MCF 10A (cell line): ENCODE measurements at regions not wholly inside any gene's neighbourhood (a gene's known extent, or its start where the extent isn't known, plus 50 kb on each side); places are given as distances from the start of the nearest gene placed in this dataset.

Experiments used
- BruUV-seq: library from RNA; stranded (reverse); fragments of 400-500 nt; replicated peaks from 2 replicates; lab custom pipeline; 2021; lab: Mats Ljungman, UMichigan
- CTCF ChIA-PET: fragments of 300-600 bp; sonication (Branson Sonifier 250); formaldehyde crosslinking; extraction: SDS; loops from one replicate; lab custom pipeline; 2021; ENCODE audit warnings: antibody characterized with exemption, inconsistent platforms; lab: Yijun Ruan, JAX
- POLR2A ChIA-PET: fragments of 300-600, 350-650 bp; sonication (Branson Sonifier 250); formaldehyde crosslinking; extraction: SDS; loops from one replicate; lab custom pipeline; 2020; ENCODE audit warnings: antibody characterized with exemption, inconsistent platforms; lab: Yijun Ruan, JAX
- DNase-seq: peaks from one replicate; pipeline ENCODE4 v3.0.0-alpha.2; 2018; ENCODE audit not compliant: unreplicated experiment
- H3K27ac Mint-ChIP-seq: one replicate; pipeline ENCODE4 v1.8.0; 2022; ENCODE audit warnings: mild to moderate bottlenecking, low read depth, mixed read lengths; ENCODE audit not compliant: unreplicated experiment
- H3K27me3 Mint-ChIP-seq: one replicate; pipeline ENCODE4 v1.8.0; 2022; ENCODE audit warnings: mixed read lengths; ENCODE audit not compliant: insufficient read depth, unreplicated experiment
- H3K36me3 Mint-ChIP-seq: one replicate; pipeline ENCODE4 v1.8.0; 2022; ENCODE audit warnings: mild to moderate bottlenecking, moderate library complexity, mixed read lengths; ENCODE audit not compliant: insufficient read depth, unreplicated experiment
- H3K4me1 Mint-ChIP-seq: one replicate; pipeline ENCODE4 v1.8.0; 2022; ENCODE audit warnings: mixed read lengths; ENCODE audit not compliant: insufficient read depth, unreplicated experiment
- H3K4me3 Mint-ChIP-seq: one replicate; pipeline ENCODE4 v1.8.0; 2022; ENCODE audit warnings: mild to moderate bottlenecking, moderate library complexity, mixed read lengths; ENCODE audit not compliant: unreplicated experiment
- H3K9me3 Mint-ChIP-seq: one replicate; pipeline ENCODE4 v1.8.0; 2022; ENCODE audit warnings: mixed read lengths; ENCODE audit not compliant: unreplicated experiment
- CTCF ChIP-seq: fragments of 200-600 bp; IDR thresholded peaks from one replicate; pipeline ENCODE4 v1.8.0; 2022; ENCODE audit warnings: antibody characterized with exemption, mild to moderate bottlenecking; ENCODE audit not compliant: unreplicated experiment
- intact Hi-C: fragments of 100-400 bp; cut with micrococcal nuclease; formaldehyde crosslinking; loops from 2 replicates; pipeline ENCODE4 v1.14.1; 2022

DNA sequence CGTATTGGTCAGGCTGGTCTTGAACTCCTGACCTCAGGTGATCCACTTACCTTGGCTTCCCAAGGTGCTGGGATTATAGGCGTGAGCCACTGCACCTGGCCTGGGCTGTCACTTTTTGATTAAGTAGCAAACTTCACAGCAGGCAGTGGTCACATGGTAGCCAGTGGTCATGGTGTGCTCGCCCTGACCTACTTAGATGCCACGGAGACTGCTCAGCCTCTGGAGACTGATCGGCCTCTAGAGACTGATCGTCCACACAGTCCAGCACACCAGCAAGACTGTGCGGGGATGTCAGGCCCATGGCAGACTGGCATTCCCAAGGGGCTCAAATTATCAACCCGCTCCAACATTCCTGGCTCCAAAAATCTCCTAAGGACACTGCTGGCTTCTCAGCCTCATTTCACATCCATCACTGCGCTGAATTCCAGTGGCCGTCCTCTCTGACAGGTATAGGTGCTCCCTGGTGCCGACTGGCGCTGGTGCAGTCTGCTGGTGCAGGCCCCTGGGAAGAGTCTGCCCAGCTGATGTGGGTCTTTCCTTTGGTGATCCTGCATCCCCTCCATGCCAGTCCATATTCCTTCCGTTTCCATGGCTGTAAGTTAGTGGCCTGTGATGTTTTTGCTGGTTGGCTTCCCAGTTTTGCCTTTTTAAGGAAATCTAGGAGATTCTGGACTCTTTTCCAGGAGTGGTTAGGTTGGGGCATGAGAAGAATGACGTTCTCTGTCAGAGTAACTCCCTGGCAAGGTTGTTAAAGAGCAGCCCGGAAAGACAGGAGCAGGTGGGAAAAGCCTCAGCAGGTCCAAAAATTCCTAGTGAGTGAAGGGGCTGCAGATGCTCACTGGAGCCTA, 374.5 kb upstream of the HS6ST1 start:
- intact Hi-C loops: no loop called here

GRCh38 chr2:128693743-128694029, 375.0 kb upstream of the HS6ST1 start:
- no peaks in the 10 kb centered on the region for H3K27me3 Mint-ChIP-seq
- ChIA-PET CTCF (interaction anchor here (0.5 kb wide), 1 partner anchor 238 kb away, joined by 3 read pairs; no protein-coding TSS in a partner anchor), POLR2A (no interaction called here)
- no TSS peak for BruUV-seq
- H3K27ac Mint-ChIP-seq: no peak overlapping the region
- intact Hi-C loops: no loop called here
- DNase-seq: no peak
- H3K36me3 Mint-ChIP-seq: no peaks in the 10 kb centered on the region
- no peaks in the 10 kb centered on the region for H3K4me1 Mint-ChIP-seq
- no peak overlapping the region for H3K4me3 Mint-ChIP-seq
- TF ChIP-seq CTCF: no peak
- no peaks in the 10 kb centered on the region for H3K9me3 Mint-ChIP-seq

More for the DNA sequence above, 374.5 kb upstream of the HS6ST1 start:
- no peaks in the 10 kb centered on the region for H3K4me1 Mint-ChIP-seq
- no peak for DNase-seq
- TF ChIP-seq CTCF: no peak
- no peak overlapping the region for H3K27ac Mint-ChIP-seq
- no peaks in the 10 kb centered on the region for H3K27me3 Mint-ChIP-seq
- ChIA-PET CTCF (interaction anchor here (0.5 kb wide), 2 partner anchors 10 to 238 kb away, joined by 3 read pairs; no protein-coding TSS in a partner anchor), POLR2A (no interaction called here)
- no peak overlapping the region for H3K4me3 Mint-ChIP-seq
- BruUV-seq: no TSS peak
- no peaks in the 10 kb centered on the region for H3K36me3 Mint-ChIP-seq
- no peaks in the 10 kb centered on the region for H3K9me3 Mint-ChIP-seq

- H3K9me3 Mint-ChIP-seq: no peaks in the 10 kb centered on the region
- H3K27ac Mint-ChIP-seq: no peak overlapping the region
- no peaks in the 10 kb centered on the region for H3K36me3 Mint-ChIP-seq
- CTCF ChIA-PET: no interaction called here
- POLR2A ChIA-PET: no interaction called here
- no peak for DNase-seq
- no peaks in the 10 kb centered on the region for H3K4me1 Mint-ChIP-seq
- BruUV-seq: no TSS peak
- H3K4me3 Mint-ChIP-seq: no peak overlapping the region
- intact Hi-C loops: no loop called here
- no peaks in the 10 kb centered on the region for H3K27me3 Mint-ChIP-seq
- TF ChIP-seq CTCF: no peak
These were observed 377.1 kb upstream of the HS6ST1 start for GRCh38 chr2:128695646-128696220.

- no peaks in the 10 kb centered on the region for H3K27me3 Mint-ChIP-seq
- BruUV-seq: no TSS peak
These were observed 377.8 kb upstream of the HS6ST1 start for GRCh38 chr2:128696421-128696820.

More at GRCh38 chr2:128696421-128696820, 377.8 kb upstream of the HS6ST1 start:
- POLR2A ChIA-PET: no interaction called here
- no peak for DNase-seq
- no peaks in the 10 kb centered on the region for H3K4me1 Mint-ChIP-seq
- H3K27ac Mint-ChIP-seq: peak overlapping the region; percentile 41
- intact Hi-C loops: no loop called here
- H3K4me3 Mint-ChIP-seq: no peak overlapping the region
- no peaks in the 10 kb centered on the region for H3K9me3 Mint-ChIP-seq
- H3K36me3 Mint-ChIP-seq: no peaks in the 10 kb centered on the region
- CTCF ChIA-PET: no interaction called here
- no peak for TF ChIP-seq CTCF
